Calu3 (cell line): ENCODE measurements at regions not wholly inside any gene's neighbourhood (a gene's known extent, or its start where the extent isn't known, plus 50 kb on each side); places are given as distances from the start of the nearest gene placed in this dataset.

Experiments
- BruUV-seq: library from RNA; stranded (reverse); fragments of 400-500 nt; replicated peaks from 2 replicates; lab custom pipeline; 2021; lab: Mats Ljungman, UMichigan
- CTCF ChIA-PET: fragments of 300-600 bp; sonication (Branson Sonifier 250); formaldehyde crosslinking; loops from one replicate; lab custom pipeline; 2022; ENCODE audit warnings: antibody characterized with exemption; lab: Charles Lee
- DNase-seq: peaks from one replicate; pipeline ENCODE4 v3.0.0; 2022
- H3K27ac Mint-ChIP-seq: one replicate; pipeline ENCODE4 v1.8.0; 2022; ENCODE audit warnings: mixed read lengths; ENCODE audit not compliant: unreplicated experiment
- H3K27me3 Mint-ChIP-seq: one replicate; pipeline ENCODE4 v1.8.0; 2022; ENCODE audit warnings: mixed read lengths; ENCODE audit not compliant: unreplicated experiment
- H3K36me3 Mint-ChIP-seq: one replicate; pipeline ENCODE4 v1.8.0; 2022; ENCODE audit warnings: mild to moderate bottlenecking, moderate library complexity, mixed read lengths; ENCODE audit not compliant: insufficient read depth, unreplicated experiment
- H3K4me1 Mint-ChIP-seq: one replicate; pipeline ENCODE4 v1.8.0; 2022; ENCODE audit warnings: mild to moderate bottlenecking, low read depth, mixed read lengths; ENCODE audit not compliant: unreplicated experiment
- H3K4me3 Mint-ChIP-seq: one replicate; pipeline ENCODE4 v1.8.0; 2022; ENCODE audit warnings: mild to moderate bottlenecking, low read depth, moderate library complexity, mixed read lengths; ENCODE audit not compliant: unreplicated experiment
- H3K9me3 Mint-ChIP-seq: one replicate; pipeline ENCODE4 v1.8.0; 2022; ENCODE audit warnings: low read depth, mixed read lengths; ENCODE audit not compliant: unreplicated experiment
- CTCF ChIP-seq: fragments of 200-600 bp; IDR thresholded peaks from one replicate; pipeline ENCODE4 v1.8.0; 2022; ENCODE audit warnings: antibody characterized with exemption; ENCODE audit not compliant: unreplicated experiment
- intact Hi-C: fragments of 100-400 bp; cut with micrococcal nuclease; formaldehyde crosslinking; loops from one replicate; pipeline ENCODE4 v1.10.0; 2022; ENCODE audit not compliant: unreplicated experiment

DNA sequence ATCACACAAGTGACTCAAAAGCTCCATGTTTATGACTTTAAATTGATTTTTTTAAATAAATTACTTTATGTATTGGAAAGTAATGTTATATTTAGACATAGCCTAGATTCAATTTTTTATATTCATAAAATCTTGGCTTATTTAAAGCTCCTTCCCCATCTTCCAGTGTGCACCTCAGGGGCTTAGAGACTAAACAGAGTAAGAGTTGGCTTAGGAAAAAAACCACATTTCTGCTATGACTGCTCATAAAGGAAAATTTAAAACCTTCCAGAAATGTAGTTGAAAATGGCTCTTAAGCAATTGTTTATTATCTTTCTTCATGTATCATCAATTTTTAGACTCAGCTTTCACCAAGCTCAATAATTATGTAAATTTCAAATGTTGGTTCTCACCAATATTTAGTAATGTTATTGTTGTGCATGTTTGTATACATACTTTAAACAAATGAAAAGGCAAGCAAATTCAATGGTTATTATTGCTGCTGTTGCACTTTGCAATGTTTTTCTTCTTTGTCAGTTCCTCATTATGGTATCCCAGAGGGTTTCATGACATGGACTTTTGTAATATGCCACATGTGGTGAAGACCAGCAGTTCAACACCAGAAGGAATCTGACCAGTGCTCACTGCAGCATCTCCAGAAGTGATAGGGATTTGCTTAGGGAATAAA is 700.1 kb upstream of the ANKRD30A start:
- no peak for TF ChIP-seq CTCF
- no peak overlapping the region for H3K27ac Mint-ChIP-seq
- no peaks in the 10 kb centered on the region for H3K27me3 Mint-ChIP-seq
- BruUV-seq, result no TSS peak
- H3K9me3 Mint-ChIP-seq, result peaks cover 19% of the 10 kb centered on the region
- no peak overlapping the region for H3K4me3 Mint-ChIP-seq
- no peaks in the 10 kb centered on the region for H3K36me3 Mint-ChIP-seq
- intact Hi-C loops, result no loop called here
- CTCF ChIA-PET, result no interaction called here
- no peaks in the 10 kb centered on the region for H3K4me1 Mint-ChIP-seq
- no peak for DNase-seq

DNA sequence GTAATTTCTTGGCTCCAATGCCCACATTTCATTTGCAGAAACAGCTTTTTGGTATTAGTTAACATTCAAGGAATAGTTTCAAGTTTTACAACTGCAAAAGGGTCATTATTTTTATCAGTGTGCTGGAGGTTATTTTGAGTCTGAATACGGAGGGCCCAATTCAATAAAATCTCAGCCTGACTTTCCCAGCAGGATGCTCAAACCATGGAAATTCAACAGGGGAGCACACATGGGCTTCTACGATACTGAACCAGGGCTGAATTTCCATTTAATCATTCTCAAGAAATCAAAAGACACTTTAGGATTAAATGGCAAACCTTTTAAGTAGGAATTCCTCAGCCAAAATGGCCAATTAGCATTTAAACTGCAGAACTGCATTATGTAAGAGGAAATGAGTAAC is 700.9 kb upstream of the ANKRD30A start:
- no peak overlapping the region for H3K27ac Mint-ChIP-seq
- no TSS peak for BruUV-seq
- CTCF ChIA-PET, result no interaction called here
- H3K4me1 Mint-ChIP-seq, result no peaks in the 10 kb centered on the region
- H3K36me3 Mint-ChIP-seq, result no peaks in the 10 kb centered on the region
- no peak for TF ChIP-seq CTCF
- H3K9me3 Mint-ChIP-seq, result peaks cover 18% of the 10 kb centered on the region
- H3K4me3 Mint-ChIP-seq, result no peak overlapping the region
- DNase-seq, result no peak
- no peaks in the 10 kb centered on the region for H3K27me3 Mint-ChIP-seq
- intact Hi-C loops, result no loop called here

DNA sequence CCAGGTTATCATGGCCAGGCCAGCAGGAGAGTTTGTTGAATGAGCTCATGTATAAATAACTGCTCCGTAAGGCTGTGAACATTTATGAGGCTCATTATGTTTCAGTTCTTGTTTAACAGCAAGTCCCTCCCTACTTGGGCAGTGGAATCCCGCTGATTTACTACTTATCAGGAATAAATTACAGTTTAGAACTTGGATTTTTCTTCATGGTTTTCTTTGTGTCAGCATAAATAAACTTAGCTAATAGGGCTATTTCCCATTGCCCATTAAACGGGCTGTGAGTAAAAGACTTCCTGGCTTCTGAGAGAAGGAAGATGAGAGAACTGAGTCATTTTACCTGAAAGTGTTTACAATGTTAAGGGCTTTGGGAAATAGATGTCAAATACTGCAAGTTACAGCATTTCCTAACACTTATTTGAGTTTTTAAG is 701.6 kb upstream of the ANKRD30A start:
- H3K9me3 Mint-ChIP-seq, result peaks cover 14% of the 10 kb centered on the region
- no peaks in the 10 kb centered on the region for H3K4me1 Mint-ChIP-seq
- BruUV-seq, result no TSS peak
- H3K36me3 Mint-ChIP-seq, result no peaks in the 10 kb centered on the region
- no peaks in the 10 kb centered on the region for H3K27me3 Mint-ChIP-seq
- CTCF ChIA-PET, result no interaction called here
- no peak overlapping the region for H3K4me3 Mint-ChIP-seq
- TF ChIP-seq CTCF, result no peak
- no peak overlapping the region for H3K27ac Mint-ChIP-seq
- intact Hi-C loops, result no loop called here
- DNase-seq, result no peak

DNA sequence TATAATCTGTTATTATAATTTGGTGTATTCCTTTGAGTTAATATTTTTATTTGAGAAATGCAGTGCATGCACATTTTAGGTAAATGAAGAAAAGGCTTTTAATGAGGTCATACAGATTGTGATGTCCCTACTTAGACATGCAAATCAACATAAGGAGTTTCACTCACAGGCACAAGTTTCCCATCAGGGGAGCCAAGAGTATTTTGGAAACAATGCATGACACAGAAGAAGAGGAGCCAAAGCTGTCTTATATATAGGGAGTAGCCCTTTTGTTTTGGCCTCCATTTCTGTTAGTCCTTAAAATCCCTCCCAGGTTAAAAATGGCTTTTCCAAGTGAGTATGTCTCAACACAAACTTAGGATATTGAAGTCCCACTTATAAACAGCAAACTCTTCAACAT is 703.4 kb upstream of the ANKRD30A start:
- H3K4me3 Mint-ChIP-seq, result no peak overlapping the region
- H3K36me3 Mint-ChIP-seq, result no peaks in the 10 kb centered on the region
- CTCF ChIA-PET, result no interaction called here
- no peak overlapping the region for H3K27ac Mint-ChIP-seq
- H3K27me3 Mint-ChIP-seq, result no peaks in the 10 kb centered on the region
- H3K4me1 Mint-ChIP-seq, result no peaks in the 10 kb centered on the region
- BruUV-seq, result no TSS peak
- TF ChIP-seq CTCF, result no peak
- peaks cover 15% of the 10 kb centered on the region for H3K9me3 Mint-ChIP-seq
- intact Hi-C loops, result no loop called here
- DNase-seq, result no peak
